RCC 7860 (cell line): ENCODE measurements at regions not wholly inside any gene's neighbourhood (a gene's known extent, or its start where the extent isn't known, plus 50 kb on each side); places are given as distances from the start of the nearest gene placed in this dataset.

Experiments used
- DNase-seq: peaks from one replicate; pipeline ENCODE4 v3.0.0-alpha.2; 2015; ENCODE audit warnings: low spot score
- FAIRE-seq: peaks from 2 replicates; lab custom pipeline; 2012; peaks lifted over from hg19 to GRCh38; lab: Jason Lieb, UNC

DNA sequence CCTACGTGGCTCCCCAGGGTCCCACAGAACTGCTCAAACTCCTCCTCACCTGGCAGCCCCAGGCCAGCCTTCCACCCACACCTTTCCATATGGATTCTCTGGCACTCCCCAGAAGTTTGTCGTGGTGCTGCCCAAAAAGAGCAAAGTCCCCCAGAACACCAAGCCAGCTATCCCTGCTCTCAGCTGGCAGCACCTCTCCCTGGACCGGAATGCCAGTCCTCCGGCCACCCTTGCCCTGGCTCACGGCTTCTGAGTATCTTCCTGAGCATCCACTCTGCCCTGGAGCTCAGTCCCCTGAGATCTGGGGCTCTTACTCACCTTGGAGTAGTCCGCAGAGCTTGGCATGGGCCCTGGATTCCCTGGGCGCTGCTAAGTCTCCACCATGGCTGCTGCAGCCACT, 166.5 kb upstream of the ZNF507 start:
- FAIRE-seq = no peak
- DNase-seq = no peak

DNA sequence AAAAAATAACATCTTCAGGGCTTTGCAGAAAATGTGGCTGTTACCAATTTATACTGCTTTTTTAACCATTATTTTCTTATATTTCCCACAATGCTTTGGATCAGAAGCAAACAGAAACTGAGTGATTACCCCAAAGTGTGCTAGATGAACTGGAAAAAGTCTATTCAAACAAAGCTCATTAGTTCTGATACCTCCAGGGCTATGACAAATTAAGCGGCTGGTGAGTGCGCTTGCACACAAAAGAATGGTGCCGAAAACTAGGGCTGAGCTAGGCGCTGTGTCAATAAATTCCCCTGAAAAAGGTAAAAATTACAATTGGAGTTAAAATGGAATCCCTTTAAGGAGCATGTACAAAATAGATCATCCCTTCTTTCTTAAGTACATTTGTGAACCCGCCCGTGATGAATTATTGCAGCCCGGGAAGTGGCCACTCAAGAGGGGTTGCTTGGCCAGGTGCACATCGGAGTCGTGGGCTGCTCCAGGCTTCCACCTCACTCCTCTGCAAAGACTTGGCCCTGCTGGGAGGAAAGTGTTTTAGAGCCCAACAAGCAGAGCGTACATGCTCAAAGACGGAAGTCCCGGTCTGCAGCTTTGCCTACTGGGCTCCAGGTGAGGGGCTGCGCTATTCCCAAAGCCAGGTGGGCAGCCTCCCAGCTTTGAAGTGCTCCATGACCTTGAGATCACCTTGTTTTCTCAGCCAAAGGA, 164.0 kb upstream of the ZNF507 start:
- DNase-seq (no peak), FAIRE-seq (no peak)

DNA sequence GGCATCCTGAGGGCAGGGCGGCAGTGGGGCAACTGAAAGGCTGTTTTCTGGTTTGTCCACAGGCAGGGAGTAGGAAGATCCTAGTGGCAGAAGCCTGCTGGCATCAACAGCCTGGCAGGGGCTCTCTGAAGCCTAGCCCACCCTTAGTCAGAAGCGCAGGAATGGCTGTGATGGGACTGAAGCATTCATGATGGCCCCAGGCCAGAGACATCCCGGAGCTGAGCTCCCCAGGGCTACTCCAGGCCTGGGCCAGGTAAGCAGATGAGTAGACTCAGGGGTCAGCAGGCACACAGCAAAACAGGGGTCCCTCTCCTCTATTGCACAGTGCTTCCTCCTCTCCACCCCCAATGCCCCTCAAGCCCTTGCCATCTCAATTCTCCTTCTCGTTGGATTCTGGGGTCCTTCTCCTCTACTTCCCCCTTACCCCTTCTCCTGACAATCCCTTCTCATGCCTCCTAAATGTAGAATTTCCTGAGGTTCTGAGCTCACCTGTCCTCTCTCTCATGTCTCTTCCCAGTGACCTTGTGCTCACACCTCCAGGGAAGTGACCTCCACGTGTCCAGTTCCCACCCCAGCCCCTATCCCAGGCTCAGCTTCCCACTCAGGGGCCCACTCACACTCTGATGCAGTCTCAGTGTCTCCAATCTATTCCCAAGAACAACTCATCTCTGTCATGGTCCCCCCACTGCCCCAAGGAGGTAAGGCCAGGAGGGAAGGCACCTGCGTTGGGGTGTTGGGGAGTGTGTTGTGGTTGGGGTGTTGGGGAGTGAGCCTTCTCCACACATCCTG, 158.7 kb upstream of the ZNF507 start:
- DNase-seq = no peak
- FAIRE-seq = no peak

DNA sequence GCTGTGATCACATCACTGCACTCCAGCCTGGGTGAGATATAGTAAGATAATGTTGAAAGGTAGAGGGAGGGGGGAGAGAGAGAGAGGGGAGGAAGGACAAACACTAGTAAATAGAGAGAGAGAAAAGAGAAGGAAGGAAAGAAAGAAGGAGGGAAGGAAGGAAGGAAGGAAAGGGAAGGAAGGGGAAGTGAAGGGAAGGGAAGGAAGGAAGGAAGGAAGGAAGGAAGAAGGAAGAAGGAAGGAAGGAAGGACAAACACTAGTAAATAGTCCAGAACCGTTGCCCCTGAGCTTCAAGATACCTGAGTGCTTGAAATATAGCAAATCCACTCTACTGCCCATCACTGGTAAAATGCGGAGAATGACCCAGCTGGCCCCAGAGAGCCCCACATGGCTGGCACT, 156.5 kb upstream of the ZNF507 start:
- DNase-seq = no peak
- no peak for FAIRE-seq

DNA sequence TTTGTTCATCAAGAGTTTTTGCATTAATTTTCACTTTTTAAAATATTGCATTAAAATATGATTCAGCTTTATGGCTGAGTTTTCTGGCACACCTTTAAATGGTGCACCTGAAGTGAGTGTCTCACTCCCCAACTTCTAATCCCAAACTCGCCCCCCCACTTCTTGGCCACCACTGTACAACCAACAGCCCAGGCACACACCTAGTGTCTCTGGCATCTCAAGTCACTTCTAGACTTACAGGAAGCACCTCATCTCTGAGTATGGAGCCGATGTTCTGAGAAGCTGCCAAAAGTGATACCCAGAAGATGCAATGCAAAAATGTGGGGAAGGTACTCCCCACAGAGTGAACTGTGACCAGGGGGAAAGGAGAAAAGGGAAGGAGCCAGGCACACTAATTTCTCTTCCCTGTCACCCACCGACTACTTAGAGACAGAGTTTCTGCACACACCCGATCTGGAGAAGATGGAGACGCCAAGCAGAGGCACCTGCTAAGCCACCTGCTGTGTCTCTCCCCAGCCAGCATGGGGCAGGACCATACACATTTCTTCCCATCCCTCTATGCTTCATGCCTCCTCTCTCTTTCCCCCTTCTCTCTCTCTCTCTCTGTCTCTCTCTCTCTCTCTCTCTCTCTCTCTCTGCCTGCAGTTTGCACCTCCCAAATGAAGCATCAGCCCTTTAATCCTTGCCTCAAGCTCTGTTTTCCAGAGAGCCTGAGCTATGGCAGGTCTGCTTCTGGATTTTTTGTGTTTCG, 155.3 kb upstream of the ZNF507 start:
- DNase-seq (no peak), FAIRE-seq (no peak)

DNA sequence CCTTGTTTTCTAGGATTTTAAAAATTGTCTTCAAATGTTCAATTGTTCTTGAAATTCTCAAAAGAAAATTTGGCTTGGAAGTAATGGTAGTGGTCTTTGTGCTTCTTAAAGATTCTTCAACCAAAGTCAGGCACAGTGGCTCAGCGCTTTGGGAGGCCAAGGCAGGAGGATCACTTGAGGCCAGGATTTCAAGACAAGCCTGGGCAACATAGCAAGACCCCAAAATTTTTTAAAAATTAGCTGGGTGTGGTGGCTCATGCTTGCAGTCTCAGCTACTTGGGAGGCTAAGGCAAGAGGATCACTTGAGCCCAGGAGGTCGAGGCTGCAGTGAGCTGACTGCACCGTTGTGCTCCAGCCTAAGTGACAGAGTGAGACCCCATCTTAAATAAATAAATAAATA, 153.5 kb upstream of the ZNF507 start:
- no peak for DNase-seq
- no peak for FAIRE-seq

DNA sequence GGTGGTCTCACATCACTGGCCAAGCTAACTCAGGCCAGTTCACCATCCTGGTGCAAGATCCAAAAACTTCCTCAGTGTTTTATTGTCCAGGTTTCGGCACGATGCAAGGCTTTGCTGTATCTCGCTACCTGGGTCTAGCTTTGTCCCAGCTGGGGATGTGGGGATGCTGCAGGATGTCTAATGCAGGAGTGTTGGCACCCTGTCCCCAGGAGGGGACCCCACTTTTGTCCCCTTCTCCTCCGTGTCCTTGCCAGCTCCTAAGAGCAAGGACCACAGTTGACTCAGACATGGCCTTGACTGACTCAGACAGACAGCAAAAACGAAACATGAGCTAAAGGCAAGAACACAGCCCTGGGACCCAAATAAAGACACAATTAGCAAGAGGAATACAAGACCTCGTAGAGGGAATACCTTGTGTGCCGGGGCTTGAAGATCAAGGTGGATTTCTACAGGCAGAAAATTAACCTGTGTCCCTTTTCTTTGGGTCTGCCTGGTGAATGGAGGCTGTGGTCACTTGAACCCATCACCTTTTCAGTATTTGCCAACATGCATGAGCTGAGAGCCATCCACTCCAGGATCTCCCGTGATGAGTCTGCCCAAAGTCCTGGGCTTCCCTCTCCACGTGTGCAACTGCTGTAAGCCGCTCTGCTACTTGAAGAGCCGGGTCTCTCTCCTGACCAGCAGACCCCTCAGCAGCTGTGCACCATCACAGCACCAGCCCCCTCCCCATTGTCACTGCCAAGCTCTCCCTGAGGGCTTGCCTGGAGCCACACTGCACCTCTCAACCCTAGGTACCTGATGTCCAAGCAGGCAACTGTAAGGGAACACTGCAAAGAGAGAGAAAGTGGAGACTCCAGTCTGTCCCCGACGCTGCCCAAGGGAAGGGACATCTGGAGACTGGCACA, 149.5 kb upstream of the ZNF507 start:
- no peak for DNase-seq
- FAIRE-seq = no peak

DNA sequence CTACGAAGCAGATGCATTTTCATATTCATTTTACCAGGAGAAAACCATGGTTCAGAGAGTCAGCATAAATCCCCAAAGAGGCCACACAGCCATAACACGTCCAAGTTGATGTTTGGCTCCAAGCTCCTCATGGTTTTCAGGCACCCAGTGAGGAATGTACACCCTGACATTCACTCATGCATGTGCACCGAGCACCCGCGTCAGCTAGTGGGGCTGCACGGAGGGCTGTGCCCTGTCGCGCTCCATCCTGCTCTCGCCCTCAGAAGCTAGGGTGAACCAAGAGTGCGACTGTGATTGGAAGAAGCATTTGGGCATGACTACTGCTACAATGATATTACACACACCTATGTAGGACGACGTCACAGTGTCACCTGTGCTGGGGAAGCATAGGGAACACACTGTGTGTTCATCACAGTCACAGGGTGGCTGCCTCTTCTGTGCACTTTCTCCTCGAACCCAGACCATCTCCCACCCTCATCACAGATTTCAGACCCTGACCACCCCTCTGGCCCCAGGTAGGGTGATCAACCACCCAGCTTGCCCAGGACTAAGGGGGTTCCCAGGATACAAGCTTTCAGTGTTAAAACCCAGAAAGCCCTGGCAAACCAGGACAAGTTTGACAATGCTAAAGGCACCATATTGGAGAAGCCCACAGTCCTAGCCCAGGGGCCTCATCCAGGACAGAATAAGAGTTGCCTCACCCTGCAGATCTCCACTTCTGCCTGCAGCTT, 148.6 kb upstream of the ZNF507 start:
- no peak for FAIRE-seq

DNA sequence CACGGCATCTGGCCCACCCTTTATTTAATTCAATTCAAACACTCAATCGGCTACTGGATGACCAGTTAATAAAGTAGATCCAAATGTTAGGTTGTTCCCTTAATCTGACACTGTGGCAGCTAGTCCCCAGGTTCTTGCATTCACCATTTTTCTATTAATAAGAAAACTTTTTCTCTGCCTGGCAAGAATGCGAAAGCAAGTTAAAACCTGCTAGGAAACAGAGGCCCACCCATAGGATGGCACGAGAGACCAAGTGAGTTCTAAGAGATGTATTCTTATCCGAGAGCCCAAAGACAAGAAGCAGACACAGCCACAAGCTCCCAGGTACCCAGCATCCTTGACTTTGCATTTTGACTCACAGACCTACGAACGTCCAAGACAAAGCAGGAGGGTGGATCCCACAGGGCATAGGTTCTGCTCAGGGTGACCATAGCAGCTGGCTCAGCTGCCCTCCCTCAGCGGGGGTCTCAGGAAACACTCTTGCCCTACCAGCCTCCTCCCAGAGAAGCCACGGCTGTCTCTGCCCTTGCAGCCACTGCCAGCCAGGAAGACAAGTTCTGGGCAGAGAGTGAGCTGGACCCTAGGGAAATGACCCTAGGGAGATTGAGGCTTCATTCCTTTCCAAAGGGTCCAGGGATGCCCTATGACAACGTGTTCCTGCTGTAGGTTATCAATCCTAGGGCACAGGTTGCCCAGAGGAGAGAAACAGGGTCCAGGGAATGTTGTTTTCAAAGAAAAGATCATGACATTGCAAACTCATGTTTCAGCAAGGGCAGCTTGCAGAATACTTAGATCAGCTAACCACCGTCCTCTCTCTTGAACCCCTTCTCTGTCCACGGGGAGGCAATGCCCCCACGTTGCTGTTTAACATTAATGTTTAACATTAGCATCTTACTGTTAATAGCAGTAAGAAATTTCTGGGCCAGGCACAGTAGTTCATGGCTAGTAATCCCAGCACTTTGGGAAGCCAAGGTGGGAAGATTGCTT, 147.2 kb upstream of the ZNF507 start:
- DNase-seq (no peak), FAIRE-seq (no peak)

More for the DNA sequence above, 148.6 kb upstream of the ZNF507 start:
- DNase-seq = no peak

DNA sequence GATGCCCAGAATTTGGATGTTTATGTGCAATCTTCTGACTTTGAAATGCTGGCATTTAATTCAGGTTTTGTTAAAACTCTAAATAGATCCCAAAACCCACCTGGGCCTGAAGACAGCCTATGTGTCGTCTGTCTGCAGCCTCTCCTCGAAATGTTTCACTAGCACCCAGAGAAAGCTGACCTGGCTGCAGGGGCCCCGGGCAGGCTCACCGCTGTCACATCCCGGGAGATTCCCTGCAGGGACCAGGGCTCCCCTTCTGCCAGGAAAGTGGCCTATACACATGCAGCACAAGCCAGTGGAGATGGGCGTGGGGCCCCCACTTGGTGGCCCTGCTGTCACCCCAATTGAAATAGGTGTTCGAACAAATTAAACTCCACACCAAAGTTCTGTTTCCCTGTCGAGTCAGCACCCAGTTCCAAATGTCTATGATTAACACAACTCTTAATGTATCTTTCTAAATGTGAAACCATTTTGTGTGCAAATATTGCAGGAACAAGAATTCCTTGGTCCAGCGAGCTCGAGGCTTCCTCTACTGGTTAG, 145.8 kb upstream of the ZNF507 start:
- FAIRE-seq (no peak), DNase-seq (no peak)

DNA sequence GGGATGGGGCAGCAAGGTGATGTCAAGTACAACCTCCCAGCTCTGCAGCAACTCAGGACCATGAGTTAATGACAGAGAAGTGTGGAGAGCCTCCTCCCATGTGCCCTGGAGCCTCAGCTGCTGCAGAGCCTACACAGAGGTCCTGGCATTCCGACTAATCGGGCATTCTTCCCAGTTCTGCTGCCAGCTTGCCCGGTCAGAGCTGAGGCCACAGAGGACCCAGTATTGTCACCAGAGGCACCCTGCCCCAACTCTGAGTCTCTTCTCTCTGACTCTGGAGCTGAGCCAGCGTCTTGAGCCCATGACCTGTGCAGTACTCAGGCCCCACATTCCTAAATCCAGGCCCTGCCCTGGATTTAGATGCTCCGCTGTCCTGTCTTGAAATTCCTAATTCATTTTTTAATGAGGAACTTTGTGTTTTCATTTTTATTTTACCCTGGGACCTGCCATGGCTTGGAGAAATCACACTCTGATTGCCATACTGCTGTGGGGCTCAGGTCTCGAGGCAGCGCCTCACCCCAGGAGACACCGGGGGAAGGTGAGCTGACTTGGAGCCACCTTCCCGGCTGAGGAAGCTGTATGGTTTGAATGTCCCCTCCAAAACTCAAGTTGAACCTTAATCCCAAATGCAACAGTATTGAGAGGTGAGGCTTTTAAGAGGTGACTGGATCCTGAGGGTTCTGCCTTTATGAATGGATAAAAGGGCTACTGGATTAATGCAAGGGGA, 144.9 kb upstream of the ZNF507 start:
- FAIRE-seq (no peak), DNase-seq (no peak)

DNA sequence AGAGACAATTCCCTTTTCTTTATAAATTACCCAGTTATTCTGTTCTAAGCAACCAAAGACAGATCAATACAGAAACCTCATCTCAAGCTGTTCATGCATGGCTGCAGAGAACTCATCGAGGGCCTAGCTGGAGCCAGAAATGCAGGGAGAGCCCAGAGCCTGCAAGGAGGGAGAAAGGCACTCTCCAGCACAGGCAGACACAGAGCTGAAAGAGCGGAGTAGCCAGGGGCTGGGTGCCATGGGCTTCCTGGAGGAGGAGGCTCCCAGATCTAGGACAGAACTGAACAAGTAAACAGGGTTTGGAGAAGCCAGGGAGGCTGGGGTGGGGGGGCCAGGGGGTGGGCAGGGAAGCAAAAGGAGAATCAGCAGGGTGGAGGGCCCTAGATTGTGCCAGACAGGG, 144.2 kb upstream of the ZNF507 start:
- FAIRE-seq = no peak
- DNase-seq = no peak

DNA sequence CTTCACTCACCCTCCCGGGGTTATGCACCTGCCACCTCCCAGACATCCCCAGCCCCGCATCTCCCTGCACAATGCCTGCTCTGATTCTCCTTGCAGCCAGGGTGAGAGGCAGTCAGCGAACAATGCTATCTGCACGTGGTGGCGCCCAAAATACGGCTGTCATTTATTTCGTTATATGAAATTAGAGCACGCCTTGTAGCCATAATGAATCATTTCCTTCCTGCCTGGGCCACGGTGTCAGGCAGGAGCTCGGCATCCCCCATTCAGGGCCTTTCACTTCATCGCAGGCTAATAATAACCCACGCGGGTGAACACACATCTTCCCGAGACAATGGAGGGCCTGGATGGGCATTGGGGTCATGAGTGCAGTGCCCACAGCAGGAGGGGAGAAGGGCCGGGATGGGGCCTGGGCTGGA, 143.8 kb upstream of the ZNF507 start:
- DNase-seq = no peak

DNA sequence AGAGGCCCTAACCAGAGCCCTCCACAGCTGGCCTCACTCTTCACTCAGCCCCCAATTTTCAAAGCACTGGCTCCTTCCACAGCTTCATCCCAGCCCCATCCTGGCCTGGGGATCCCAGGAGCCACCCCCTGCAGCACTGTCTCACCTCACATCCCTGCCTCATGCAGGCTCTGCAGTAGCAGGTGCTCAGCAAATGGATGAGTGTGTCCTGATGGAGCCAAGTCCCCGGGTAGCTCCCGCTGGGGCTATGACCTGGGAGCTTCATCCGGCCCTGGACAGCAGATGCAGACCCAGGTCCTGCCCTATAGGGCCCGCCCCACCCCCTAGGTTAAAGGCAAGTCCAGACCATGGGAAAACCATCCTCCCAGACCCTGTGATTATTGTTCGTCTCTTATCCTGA, 143.2 kb upstream of the ZNF507 start:
- DNase-seq (no peak), FAIRE-seq (no peak)

More for the DNA sequence above, 143.8 kb upstream of the ZNF507 start:
- no peak for FAIRE-seq

DNA sequence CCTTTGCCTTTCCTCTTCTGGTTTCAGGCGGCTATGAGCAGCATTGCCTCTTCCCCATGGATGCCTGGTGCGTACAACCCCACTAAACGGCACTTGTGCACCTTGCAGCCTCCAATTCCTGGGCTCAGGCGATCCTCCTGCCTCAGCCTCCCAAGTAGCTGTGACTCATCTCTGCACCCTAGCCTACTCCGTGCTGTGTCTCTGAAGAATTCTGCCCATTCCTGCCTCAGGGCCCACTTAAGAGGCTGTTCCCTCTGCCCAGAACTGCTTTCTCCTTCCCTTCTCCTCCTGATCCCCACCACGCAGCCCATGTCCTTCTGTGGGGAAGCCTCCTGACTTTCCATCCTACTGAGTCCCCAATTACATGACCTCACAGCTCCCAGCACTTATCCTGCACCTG, 142.2 kb upstream of the ZNF507 start:
- no peak for DNase-seq
- FAIRE-seq = no peak

DNA sequence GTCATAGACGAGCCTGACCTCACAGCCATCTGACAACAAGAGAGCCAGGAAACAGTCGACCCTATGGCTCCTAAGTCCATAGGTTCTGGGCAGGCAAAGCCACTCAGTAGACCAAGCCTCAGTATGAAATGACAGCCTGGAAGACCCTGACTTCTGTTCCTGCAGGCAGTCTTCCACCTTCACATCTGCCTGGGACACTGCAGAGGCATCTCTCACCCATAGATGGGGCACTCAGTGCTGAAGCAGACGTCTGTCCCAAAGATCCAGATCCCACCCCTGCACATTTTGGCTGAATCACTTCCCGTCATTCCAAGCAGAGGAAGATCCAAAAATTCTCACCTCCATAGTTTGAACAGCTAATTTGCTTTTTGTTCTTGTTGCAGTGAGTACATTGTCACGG, 139.3 kb upstream of the ZNF507 start:
- no peak for FAIRE-seq

DNA sequence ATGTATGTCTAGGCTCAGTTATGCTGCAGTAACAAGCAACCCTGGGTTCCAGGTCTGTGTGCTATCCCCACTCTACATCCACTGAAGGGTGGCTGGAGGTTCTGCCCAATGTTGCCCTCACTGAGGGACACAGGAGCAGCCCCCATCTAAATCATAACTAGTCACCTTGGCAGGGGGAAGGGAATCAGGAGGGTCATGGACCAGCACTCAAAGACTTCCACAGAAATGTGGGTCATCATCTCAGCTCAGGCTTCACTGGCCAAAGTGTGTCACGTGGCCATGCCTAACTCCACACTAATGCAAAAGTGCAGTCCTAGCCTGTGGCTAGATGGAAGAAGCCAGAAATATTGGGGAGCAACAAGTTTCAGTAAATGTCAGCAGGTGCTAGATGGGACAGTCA, 137.3 kb upstream of the ZNF507 start:
- FAIRE-seq = no peak
- DNase-seq = no peak

More for the DNA sequence above, 139.3 kb upstream of the ZNF507 start:
- DNase-seq = no peak

DNA sequence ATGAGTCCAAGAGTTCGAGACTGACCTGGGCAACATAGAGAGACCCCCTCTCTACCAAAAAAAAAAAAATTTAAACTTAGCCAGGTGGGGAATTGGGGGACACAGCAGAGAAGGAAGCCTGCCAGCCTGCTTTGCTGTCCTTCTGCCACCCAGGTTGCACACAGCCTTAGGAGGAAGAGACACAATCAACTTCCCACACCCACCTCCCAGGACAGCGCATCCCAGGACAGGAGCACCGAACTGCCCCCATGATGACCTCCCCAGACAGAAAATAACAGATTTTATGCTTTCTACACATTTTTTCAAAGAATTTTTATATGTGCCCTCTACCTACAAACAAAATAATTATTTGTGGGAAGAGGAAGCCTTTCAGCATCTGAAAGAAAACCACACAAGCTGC, 126.0 kb upstream of the ZNF507 start:
- no peak for DNase-seq
- no peak for FAIRE-seq
